Cardiac muscle cell (in vitro differentiated cells and primary cell): ENCODE measurements at regions not wholly inside any gene's neighbourhood (a gene's known extent, or its start where the extent isn't known, plus 50 kb on each side); places are given as distances from the start of the nearest gene placed in this dataset.

Source experiments
- DNase-seq, 2 donors: peaks; one replicate each; pipeline versions ENCODE4 v3.0.0 to v3.0.0-alpha.2; 2010 to 2017; ENCODE audit warnings: low read depth in 1 of 2, low spot score in 1 of 2
- H3K27ac ChIP-seq: fragments of 200-600 bp; sonication (generic); 2 replicates; pipeline ENCODE4 v1.5.1; 2016
- H3K27me3 ChIP-seq: fragments of 200-600 bp; sonication (generic); 2 replicates; pipeline ENCODE4 v1.6.0; 2016; ENCODE audit warnings: control low read depth
- H3K36me3 ChIP-seq: fragments of 200-600 bp; sonication (generic); 2 replicates; pipeline ENCODE4 v1.5.1; 2016; ENCODE audit warnings: control low read depth
- H3K4me1 ChIP-seq: fragments of 200-600 bp; sonication (generic); 2 replicates; pipeline ENCODE4 v1.8.1; 2017; ENCODE audit warnings: low read depth, mild to moderate bottlenecking, mixed run types
- H3K4me3 ChIP-seq: fragments of 200-600 bp; sonication (generic); 2 replicates; pipeline ENCODE4 v1.5.1; 2016; ENCODE audit warnings: mild to moderate bottlenecking
- H3K9me3 ChIP-seq: fragments of 200-600 bp; sonication (generic); 2 replicates; pipeline ENCODE4 v1.5.1; 2017; ENCODE audit warnings: low read depth, mild to moderate bottlenecking, control low read depth
- CTCF ChIP-seq: IDR thresholded peaks from 2 replicates; pipeline ENCODE4 v1.5.1; 2012; ENCODE audit warnings: low read depth, mild to moderate bottlenecking, low read length

DNA sequence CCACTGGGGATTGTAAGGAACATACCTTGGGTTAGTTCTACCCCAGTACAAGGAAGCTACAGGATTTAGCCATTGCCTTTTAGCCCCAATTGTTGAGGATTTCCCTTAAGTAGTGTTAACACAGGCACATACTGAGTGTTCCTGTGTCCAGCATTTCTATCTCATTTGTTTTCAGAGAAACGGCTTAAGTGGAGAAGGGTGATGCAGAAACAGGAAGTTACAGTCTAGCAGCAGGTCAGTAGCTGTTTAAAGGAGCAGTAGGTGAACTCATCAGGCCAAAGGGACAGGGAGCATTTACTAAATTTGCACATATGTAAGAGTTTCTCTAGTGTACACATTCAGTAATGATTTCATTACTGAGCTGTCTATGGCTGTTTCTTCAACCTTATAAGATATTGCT is 644.2 kb upstream of the GJE1 start:
- Histone ChIP-seq H3K27me3 (no peaks in the 10 kb centered on the region), H3K36me3 (no peaks in the 10 kb centered on the region), H3K4me3 (no peak overlapping the region), H3K9me3 (no peaks in the 10 kb centered on the region), H3K27ac (no peak overlapping the region), H3K4me1 (no peaks in the 10 kb centered on the region)
- no peak for TF ChIP-seq CTCF
- DNase-seq, result peak in 1 of 2 donors; percentile 28

DNA sequence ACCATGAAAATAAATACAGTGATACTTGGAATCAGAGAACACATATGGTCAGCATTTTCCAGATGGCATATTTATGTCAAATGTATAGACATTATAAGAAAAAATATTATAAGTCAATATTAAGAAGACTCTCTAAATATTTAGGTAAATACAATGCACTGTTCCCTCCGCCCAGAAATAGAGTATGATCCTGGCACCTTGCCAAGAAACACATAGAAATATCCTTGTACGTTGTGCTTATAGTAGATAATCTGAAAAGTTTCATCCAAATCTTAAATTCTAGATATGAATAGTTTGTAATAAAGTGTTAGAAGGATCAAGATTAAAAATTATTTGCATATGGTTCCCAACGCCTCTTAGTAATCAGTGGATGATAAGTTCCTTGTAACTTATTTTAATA is 645.8 kb upstream of the GJE1 start:
- TF ChIP-seq CTCF, result no peak
- Histone ChIP-seq H3K9me3 (no peaks in the 10 kb centered on the region), H3K36me3 (no peaks in the 10 kb centered on the region), H3K4me1 (no peaks in the 10 kb centered on the region), H3K27me3 (no peaks in the 10 kb centered on the region), H3K27ac (no peak overlapping the region), H3K4me3 (no peak overlapping the region)
- DNase-seq, result no peak

GRCh38 chr6:141484711-141485110 is 648.0 kb upstream of the GJE1 start:
- H3K4me3 ChIP-seq, result no peak overlapping the region
- peak in 1 of 2 donors; percentile 21 for DNase-seq
- no peaks in the 10 kb centered on the region for H3K4me1 ChIP-seq
- no peak for TF ChIP-seq CTCF
- H3K9me3 ChIP-seq, result no peaks in the 10 kb centered on the region
- H3K27ac ChIP-seq, result no peak overlapping the region
- no peaks in the 10 kb centered on the region for H3K36me3 ChIP-seq
- no peaks in the 10 kb centered on the region for H3K27me3 ChIP-seq

DNA sequence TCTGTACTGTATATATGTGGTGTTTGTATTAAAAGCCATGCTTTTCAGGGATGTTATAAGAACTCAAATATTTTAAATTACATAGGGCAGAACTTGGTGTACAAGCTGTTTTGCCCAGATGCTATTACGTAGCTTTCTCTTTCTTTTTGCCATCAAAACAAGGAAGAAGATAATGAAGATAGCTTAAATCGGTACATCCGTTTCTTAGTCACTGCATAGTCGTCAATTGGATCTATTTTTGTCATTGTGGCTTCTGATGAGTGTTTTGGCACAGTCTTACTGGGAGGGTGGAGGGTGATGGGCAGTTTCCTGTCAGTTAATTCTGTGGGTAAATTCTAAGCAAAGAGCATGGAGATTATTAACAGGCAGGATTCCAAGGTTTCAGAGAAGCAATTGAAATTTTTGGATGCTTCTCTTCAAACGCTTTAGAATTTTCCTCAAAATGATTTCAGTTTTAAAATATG is 649.1 kb upstream of the GJE1 start:
- Histone ChIP-seq H3K9me3 (no peaks in the 10 kb centered on the region), H3K4me1 (no peaks in the 10 kb centered on the region), H3K4me3 (no peak overlapping the region), H3K27me3 (no peaks in the 10 kb centered on the region), H3K36me3 (no peaks in the 10 kb centered on the region), H3K27ac (no peak overlapping the region)
- no peak for TF ChIP-seq CTCF
- DNase-seq, result peak in 1 of 2 donors; percentile 94

- peak in 1 of 2 donors; percentile 15 for DNase-seq
- Histone ChIP-seq H3K27ac (no peak overlapping the region), H3K4me1 (no peaks in the 10 kb centered on the region), H3K27me3 (no peaks in the 10 kb centered on the region), H3K4me3 (no peak overlapping the region), H3K9me3 (no peaks in the 10 kb centered on the region), H3K36me3 (no peaks in the 10 kb centered on the region)
- TF ChIP-seq CTCF, result no peak
These were observed 649.7 kb upstream of the GJE1 start for GRCh38 chr6:141482796-141483597.
